Sigmoid colon (tissue), 6 donors: ENCODE measurements at regions not wholly inside any gene's neighbourhood (a gene's known extent, or its start where the extent isn't known, plus 50 kb on each side); places are given as distances from the start of the nearest gene placed in this dataset.

ENCODE experiments used
- DNase-seq: peaks from one replicate; pipeline ENCODE4 v3.0.0-alpha.2; 2019
- H3K27ac ChIP-seq, 4 donors: fragments of 200-600 bp; sonication (generic); one replicate each; pipeline ENCODE4 v1.5.1; 2016 to 2019; ENCODE audit warnings: mild to moderate bottlenecking in 1 of 4
- H3K27me3 ChIP-seq, 3 donors: fragments of 200-600 bp; sonication (generic); one replicate each; pipeline ENCODE4 v1.5.1; 2019; ENCODE audit warnings: mild to moderate bottlenecking in 1 of 3
- H3K36me3 ChIP-seq, 4 donors: fragments of 200-600 bp; sonication (generic); one replicate each; pipeline ENCODE4 v1.5.1; 2016 to 2019
- H3K4me1 ChIP-seq, 4 donors: fragments of 200-600 bp; sonication (generic); one replicate each; pipeline ENCODE4 v1.5.1; 2017 to 2019
- H3K4me3 ChIP-seq, 4 donors: fragments of 200-600 bp; sonication (generic); one replicate each; pipeline ENCODE4 v1.5.1; 2017 to 2019; ENCODE audit warnings: mild to moderate bottlenecking in 2 of 4, moderate library complexity in 1 of 4
- H3K9me3 ChIP-seq, 4 donors: fragments of 200-600 bp in 3 of 4; sonication (generic) in 3 of 4; one replicate each; pipeline versions ENCODE4 v1.5.1 to v1.6.1; 2013 to 2019
- CTCF ChIP-seq, 4 experiments: fragments of 450-650 bp in 3 of 4; fragments of 200-600 bp in 1 of 4; IDR thresholded peaks; one replicate each; pipeline ENCODE4 v1.5.1; 2016 to 2019; ENCODE audit warnings: antibody characterized with exemption in 4 of 4, mild to moderate bottlenecking in 3 of 4, moderate library complexity in 2 of 4
- EP300 ChIP-seq, 4 donors: sonication (generic); formaldehyde crosslinking; IDR thresholded peaks; one replicate each; pipeline ENCODE4 v1.6.1; 2017; ENCODE audit warnings: antibody characterized with exemption in 4 of 4
- POLR2A ChIP-seq, 2 donors: fragments of 450-650 bp; IDR thresholded peaks; one replicate each; pipeline ENCODE4 v1.6.1; 2016; ENCODE audit warnings: antibody characterized with exemption in 2 of 2, mild to moderate bottlenecking in 2 of 2, moderate library complexity in 2 of 2
- POLR2AphosphoS5 ChIP-seq, 4 donors: sonication (generic); formaldehyde crosslinking; IDR thresholded peaks; one replicate each; pipeline ENCODE4 v1.6.1; 2017; ENCODE audit warnings: antibody characterized with exemption in 4 of 4
- whole genome bisulfite sequencing, 2 donors: extraction: QIAGEN DNeasy Blood & Tissue Kit; methylation state at CpG; one replicate each; pipeline ENCODE4 v1.1.7; 2013; 5-methylcytosine and 5-hydroxymethylcytosine counted together
- intact Hi-C: fragments of 100-400 bp; cut with DNase I; formaldehyde crosslinking; loops from one replicate; pipeline ENCODE4 v1.15.1; 2023
- donor health status: healthy with polysubstance abuse.
- donor health status: healthy.

GRCh38 chr6:55003719-55004430 lies 157.3 kb downstream of the FAM83B start:
- DNase-seq = no peak
- H3K9me3 ChIP-seq = no peaks in the 10 kb centered on the region
- no peaks in the 10 kb centered on the region for H3K36me3 ChIP-seq
- no peak overlapping the region for H3K27ac ChIP-seq
- no peak overlapping the region for H3K4me3 ChIP-seq
- no peak for TF ChIP-seq CTCF (IDR thresholded peaks at IDR 0.05)
- no peak for TF ChIP-seq POLR2AphosphoS5 (IDR thresholded peaks at IDR 0.05)
- TF ChIP-seq EP300 (IDR thresholded peaks at IDR 0.05) = no peak
- TF ChIP-seq POLR2A (IDR thresholded peaks at IDR 0.05) = no peak
- 83 to 84% methylated on average over 4 of the region's 4 CpGs for WGBS, 2 donors
- intact Hi-C loops = no loop called here
- H3K4me1 ChIP-seq = no peaks in the 10 kb centered on the region
- H3K27me3 ChIP-seq = no peaks in the 10 kb centered on the region

- intact Hi-C loops = no loop called here
- no peak for TF ChIP-seq CTCF (IDR thresholded peaks at IDR 0.05)
- no peak for TF ChIP-seq POLR2A (IDR thresholded peaks at IDR 0.05)
- TF ChIP-seq POLR2AphosphoS5 (IDR thresholded peaks at IDR 0.05) = no peak
- no peak for TF ChIP-seq EP300 (IDR thresholded peaks at IDR 0.05)
- no peak overlapping the region for H3K27ac ChIP-seq
- no peaks in the 10 kb centered on the region for H3K36me3 ChIP-seq
- H3K9me3 ChIP-seq = no peaks in the 10 kb centered on the region
- 83 to 92% methylated on average over 8 of the region's 8 CpGs for WGBS, 2 donors
- no peaks in the 10 kb centered on the region for H3K27me3 ChIP-seq
- no peaks in the 10 kb centered on the region for H3K4me1 ChIP-seq
- DNase-seq = no peak
- no peak overlapping the region for H3K4me3 ChIP-seq
Measured at GRCh38 chr6:55009131-55009530, 162.6 kb downstream of the FAM83B start.

- no peaks in the 10 kb centered on the region for H3K9me3 ChIP-seq
- intact Hi-C loops = no loop called here
- WGBS, 2 donors = 79 to 81% methylated on average over 3 of the region's 3 CpGs
- H3K36me3 ChIP-seq = no peaks in the 10 kb centered on the region
- H3K4me1 ChIP-seq = no peaks in the 10 kb centered on the region
- no peak overlapping the region for H3K27ac ChIP-seq
- no peak for DNase-seq
- no peak overlapping the region for H3K4me3 ChIP-seq
- H3K27me3 ChIP-seq = no peaks in the 10 kb centered on the region
- TF ChIP-seq POLR2AphosphoS5 (IDR thresholded peaks at IDR 0.05) = no peak
- TF ChIP-seq POLR2A (IDR thresholded peaks at IDR 0.05) = no peak
- no peak for TF ChIP-seq EP300 (IDR thresholded peaks at IDR 0.05)
- no peak for TF ChIP-seq CTCF (IDR thresholded peaks at IDR 0.05)
Measured at GRCh38 chr6:55011034-55011433, 163.3 kb upstream of the HCRTR2 start.

- H3K27me3 ChIP-seq = no peaks in the 10 kb centered on the region
- H3K27ac ChIP-seq = no peak overlapping the region
- no peak overlapping the region for H3K4me3 ChIP-seq
- no peak for DNase-seq
- H3K36me3 ChIP-seq = no peaks in the 10 kb centered on the region
- 98 to 99% methylated on average over 4 of the region's 4 CpGs for WGBS, 2 donors
- no peaks in the 10 kb centered on the region for H3K9me3 ChIP-seq
- TF ChIP-seq POLR2AphosphoS5 (IDR thresholded peaks at IDR 0.05) = no peak
- TF ChIP-seq EP300 (IDR thresholded peaks at IDR 0.05) = no peak
- TF ChIP-seq POLR2A (IDR thresholded peaks at IDR 0.05) = no peak
- TF ChIP-seq CTCF (IDR thresholded peaks at IDR 0.05) = no peak
- intact Hi-C loops = no loop called here
- no peaks in the 10 kb centered on the region for H3K4me1 ChIP-seq
Measured at GRCh38 chr6:55012454-55012853, 161.9 kb upstream of the HCRTR2 start.
